HG02623 (cell line): ENCODE measurements at regions not wholly inside any gene's neighbourhood (a gene's known extent, or its start where the extent isn't known, plus 50 kb on each side); places are given as distances from the start of the nearest gene placed in this dataset.
"Not testable (repeated sequence)": the region's sequence is repeated elsewhere in the genome, so short reads cannot be mapped to it uniquely, and the experiment has no call there.

Source experiments
- ATAC-seq: cut with Tn5 transposase; IDR thresholded peaks from one replicate; pipeline ENCODE4 v1.9.1; 2021; ENCODE audit warnings: moderate library complexity; ENCODE audit not compliant: unreplicated experiment

DNA sequence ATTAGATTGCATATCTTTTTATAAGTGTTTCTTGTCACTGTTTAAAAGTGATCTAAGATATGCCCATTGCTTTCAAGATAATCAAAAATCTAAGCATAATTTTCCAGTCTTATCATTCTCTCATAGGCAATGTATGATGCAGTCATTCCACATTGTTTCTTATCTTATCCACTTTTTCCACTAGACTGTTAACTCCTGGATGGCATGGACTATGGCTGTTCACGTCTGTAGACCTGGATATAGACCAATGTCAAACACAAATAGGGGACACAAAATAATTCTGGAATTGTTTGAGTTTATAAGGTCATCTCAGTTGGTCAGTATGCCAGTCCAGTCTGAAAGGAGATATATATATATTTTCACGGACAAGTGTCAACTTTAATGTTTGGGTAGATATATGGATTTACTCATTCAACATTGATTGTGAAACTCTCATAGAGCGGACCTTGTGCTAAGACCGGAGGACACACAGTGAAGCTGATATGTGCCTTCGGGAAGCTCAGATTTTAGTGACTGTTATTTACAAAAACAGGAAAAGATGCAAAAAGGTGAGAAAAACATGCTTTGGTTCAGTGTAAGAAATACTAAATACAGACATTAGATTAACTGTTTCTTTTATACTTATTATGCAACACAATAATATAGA, 689.4 kb upstream of the SLC8A1 start:
- no peak for ATAC-seq

DNA sequence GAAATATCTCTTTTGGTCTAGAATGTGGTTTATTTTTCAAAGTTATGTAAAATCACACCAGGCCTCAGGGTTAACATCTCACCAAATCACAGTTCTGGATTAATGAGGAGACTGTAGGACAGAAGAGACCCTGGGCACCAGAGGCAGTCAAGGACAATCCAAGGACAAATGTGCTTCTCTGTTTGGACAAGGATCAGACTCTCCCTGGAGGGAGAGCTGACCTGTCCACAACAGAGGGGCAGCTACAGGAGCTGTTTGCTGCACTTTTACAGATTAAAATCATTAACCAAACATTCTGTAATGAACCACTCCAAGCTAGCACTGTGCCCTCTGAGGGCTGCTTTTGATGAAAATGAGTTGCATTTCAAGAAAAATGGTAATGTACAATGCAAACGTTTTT, 690.6 kb upstream of the SLC8A1 start:
- ATAC-seq: no peak

DNA sequence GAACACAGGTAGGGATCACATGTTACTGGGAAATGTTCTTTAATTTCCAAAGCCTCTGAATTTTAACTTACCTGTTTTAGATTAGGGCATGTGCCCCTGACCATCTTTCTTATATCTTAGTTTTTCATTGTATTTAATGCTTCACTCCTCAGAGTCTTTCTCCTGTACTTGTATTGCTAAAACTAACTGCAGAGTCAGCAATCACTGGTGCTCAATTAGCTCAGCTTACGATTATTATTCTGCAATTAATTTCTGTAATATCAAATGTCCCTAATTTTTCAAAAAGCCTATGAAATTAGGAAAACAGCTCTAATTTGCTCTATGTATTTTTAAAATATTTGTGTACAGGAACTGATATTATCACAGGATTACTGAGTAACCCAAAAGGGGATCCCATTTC, 693.2 kb upstream of the SLC8A1 start:
- ATAC-seq: no peak

DNA sequence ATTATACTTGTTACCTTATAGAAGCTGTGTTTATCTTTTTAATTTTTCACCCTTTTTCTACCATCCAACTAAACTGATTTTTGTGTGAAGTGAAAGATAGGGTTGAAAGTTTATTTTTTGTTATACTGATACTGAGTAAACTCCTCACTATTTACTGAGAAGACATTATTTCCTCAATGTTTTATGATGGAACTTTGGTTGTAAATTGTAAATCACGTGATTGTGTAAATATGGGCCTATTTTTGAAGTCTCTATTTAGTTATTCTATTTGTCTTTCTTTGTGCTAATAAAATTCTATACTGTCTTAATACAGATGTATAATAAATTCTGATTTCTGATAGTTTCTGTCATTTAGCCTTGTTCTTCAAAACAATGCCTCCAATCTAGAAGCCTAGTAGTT, 697.2 kb upstream of the SLC8A1 start:
- ATAC-seq: no peak

DNA sequence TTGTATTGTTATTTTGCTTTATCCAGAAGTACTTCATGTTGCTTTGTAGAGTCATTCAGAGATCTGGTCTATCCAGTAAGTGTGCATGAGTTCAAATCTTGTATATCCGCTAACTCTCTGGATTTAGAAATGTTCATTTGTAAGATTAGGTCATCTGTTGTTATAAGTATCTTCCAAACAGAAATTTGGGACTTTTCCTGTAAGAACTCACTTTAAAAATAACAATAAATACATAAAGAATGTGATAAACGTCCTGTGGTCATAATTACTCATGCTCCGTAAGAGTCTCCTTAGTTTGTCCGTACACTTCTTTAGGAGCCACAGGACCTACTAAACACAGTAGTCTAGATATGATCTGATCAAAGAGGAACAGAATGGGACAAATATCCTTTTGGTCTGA, 699.9 kb upstream of the SLC8A1 start:
- ATAC-seq: no peak

DNA sequence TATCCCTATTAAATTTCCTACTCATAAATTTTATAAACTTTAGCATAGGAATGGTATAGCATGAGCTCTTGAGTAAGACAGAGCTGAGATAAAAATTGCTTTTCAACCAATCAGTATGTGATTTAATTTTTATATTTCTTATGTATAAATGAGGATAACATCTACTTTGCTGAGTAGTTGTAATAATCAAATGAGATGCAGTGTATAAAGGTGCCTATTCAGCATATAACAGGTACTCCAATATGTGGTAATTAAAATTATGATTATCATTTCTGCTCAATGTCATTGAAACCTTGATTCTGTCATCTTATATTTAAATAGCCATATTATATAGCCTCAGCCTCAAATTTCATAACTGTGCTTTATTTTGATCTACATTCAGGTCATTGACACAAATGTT, 700.4 kb upstream of the SLC8A1 start:
- no peak for ATAC-seq

DNA sequence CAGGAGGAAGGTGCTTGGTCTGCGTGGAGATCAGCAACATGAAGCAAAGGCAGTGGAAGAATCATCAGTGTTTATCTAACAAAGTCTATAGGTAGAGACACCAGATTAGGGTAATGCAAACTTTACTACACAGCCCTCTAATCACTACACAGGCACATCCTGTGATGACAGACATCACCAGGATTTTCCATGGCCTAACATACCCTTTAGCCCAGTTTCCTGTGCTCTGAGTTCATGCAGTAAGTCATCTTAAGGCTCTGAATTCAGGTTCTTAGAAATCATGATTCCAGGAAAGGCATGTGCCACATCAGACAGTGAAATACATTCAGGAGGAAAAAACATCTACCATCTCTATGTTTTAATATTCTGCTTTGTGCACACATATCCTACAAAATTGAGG, 708.5 kb upstream of the SLC8A1 start:
- ATAC-seq: no peak

DNA sequence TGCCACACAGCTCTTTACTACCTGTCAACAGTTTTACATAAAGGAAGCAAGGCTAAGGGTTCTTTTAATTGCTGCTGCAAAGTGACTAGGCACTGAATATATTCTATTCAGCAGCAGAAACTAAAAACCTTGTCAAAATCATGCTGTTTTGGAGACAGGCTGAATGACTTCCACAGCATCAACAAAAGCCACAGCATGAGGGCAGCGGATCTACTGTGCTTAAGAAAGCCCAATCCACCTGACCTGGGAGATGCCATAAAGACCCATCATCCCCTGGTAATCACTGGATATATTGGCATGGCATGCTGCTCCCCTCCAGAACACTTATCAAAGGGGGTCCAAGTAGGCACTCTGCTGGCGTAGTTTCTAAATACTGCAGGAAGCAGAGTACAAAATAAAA, 715.1 kb upstream of the SLC8A1 start:
- ATAC-seq: no peak

DNA sequence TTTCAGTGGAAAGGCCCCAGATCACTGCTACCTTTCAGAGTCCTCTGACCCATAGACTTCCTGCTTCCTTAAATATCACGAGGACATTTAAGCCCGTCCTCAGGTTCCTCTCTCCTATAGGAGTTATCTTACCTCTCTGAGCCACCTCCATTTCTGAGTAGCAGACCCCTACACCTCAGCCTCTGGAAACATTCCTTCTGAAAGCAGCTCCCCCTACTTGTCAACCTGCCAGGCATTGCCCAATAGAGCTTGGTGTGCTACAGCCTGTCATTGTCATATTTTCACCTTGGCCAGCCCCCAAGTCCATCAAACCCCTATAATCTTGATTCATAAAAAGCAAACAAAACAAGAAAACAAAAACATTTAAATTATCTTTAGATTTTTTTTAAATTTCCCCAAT, 717.9 kb upstream of the SLC8A1 start:
- ATAC-seq: no peak

DNA sequence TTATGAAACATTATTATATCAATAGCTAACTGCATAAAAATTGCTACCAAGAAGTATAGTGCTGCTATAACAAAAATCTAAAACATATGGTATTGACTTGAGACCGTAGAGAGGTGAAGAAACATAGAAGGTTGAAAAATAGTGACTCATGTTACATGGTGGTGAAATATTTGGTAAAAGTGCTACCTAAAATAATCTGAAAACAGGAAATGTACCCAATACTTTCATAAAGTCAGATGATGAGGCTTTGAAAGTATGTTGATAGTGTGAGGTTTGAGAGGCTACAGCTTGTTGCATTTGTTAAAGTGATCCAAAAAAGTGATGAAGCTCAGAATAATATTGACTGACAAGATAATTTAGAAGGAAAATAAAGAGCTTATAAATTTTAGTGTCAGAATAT, 718.7 kb upstream of the SLC8A1 start:
- no peak for ATAC-seq

DNA sequence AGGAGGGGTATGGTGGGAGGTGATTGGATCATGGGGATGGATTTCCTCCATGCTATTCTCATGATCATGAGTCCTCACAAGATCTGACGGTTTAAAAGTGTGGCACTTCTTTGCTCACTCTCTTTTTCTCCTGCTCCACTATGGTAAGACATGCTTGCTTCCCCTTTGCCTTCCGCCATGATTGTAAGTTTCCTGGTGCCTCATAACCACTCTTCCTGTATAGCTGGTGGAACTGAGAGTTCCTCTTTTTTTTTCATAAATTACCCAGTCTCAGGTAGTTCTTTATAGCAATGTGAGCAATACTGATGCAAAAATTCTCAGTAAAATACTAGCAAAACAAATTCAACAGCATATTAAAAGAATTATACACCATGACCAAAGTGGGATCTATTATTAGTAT, 728.5 kb upstream of the SLC8A1 start:
- no peak for ATAC-seq

DNA sequence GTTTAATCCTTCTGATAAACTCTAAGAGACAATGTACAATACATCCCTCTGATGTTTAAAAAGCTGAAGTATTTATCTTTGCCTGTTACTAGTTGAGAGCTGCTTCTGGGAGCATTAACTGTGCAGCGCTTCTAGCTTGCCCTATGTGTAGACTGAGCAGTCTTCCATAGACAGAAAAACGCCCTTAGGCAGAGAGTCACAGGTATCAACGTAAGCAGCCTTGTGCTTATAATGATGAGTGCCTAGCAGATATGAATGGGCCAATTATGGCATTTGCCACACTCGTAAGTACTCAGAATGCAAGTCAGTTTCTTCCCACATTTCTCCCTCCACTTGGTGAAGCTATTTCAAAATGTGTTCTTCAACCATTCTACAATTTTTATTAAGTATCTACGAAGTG, 731.1 kb upstream of the SLC8A1 start:
- ATAC-seq: no peak

DNA sequence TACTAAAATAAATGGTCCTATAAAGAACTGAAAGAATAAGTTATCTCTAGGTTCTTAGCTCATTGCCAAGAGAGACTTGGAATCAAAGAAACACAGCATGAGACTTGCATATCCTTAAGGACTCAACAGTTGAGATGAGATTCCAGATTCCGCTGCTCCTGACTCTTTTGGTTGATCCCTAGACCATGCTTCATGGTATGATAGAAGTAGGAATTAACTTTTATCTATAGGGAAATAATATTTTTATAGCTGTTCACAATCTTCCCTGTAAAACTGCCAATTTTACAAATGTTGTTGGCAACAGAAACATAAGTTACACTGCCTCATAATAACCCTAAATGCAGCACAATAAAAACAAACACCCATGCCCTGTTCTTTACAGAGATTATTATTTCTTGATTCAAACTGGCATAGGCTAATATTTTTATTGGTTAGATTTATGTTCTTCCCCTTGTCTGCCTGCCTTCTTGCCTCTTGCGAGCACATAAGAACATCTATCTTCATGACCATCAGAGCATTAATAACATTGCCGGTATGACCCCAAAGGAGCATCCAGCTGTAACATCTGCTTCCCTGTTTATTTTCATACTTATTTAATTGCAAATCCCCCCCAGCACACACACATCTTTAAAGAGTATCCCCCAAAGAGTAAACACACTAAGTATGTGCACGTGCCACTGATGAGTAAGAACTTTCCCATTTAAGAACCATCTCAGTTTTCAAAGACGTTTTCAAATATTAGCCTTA, 735.7 kb upstream of the SLC8A1 start:
- no peak for ATAC-seq

DNA sequence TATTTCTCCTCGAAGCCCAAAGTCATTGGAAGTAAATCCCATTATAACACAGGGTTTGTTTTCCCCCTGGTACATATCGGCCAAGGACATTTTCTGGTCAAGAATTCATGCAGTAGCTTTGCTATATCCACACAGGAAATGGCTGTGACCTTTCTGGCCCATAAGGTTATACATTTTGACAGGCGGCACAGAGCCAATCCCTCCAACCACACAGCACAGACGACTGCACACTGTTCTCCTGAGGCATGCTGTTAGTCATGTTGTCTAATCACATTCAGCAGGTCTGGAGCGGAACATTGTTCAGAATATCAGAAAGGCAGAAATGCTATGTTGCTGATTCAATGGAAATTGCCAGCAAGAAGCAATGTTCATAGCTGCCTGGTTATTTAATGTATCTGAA, 742.3 kb upstream of the SLC8A1 start:
- no peak for ATAC-seq

DNA sequence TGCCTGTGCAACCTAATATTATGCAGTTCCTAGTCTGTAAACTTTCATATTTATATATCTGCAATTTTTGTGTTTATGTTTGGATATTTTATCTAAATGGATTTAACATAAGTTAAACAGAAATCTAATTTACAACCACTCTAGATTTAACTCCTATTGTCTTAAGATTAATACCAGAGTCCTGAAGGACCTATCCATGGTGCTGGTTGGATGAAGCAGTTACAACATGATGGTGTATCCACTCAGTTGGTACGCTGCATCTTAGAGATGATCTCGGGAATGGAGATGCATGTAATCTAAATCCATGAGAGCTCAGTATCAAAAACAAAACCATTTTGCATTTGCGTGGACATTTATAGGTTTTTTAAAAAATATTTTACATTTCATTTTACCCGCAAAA, 745.9 kb upstream of the SLC8A1 start:
- no peak for ATAC-seq

DNA sequence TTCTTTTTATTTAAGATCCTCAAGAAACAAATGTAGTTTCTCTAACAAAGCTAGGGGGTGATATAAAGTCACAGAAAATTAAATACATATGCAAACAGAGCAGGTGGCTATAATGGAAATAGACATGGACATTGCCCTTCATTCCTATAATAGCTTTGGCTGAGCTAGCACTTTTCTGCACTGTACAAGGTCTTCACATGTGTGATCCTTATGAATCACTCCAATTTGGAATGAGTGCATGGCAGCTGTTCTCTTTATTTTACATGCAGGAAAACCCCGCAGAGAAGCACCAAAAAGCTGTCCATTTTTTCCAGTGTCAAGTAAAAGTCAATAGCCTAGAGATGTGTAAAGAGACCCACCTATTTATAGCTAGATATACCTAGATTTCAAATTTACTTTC, 747.4 kb upstream of the SLC8A1 start:
- no peak for ATAC-seq

DNA sequence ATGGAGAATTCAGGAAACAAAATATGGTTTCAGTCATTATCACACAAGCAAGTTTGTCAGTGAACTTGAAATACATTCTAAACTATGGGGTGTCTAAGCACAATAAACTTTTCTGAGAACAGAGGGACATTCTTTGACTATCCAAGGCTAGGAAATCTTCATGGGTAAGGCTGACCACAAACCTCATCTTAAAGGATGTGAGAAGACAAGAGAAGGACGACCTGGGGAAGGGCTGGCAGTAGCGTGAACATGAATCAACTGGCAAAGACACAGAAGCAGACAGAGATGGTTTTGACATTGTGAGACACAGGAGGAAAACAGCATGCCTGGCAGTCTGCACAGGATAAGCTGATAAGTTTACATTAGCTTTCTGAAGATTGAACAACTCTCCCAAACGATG, 752.4 kb upstream of the SLC8A1 start:
- no peak for ATAC-seq

DNA sequence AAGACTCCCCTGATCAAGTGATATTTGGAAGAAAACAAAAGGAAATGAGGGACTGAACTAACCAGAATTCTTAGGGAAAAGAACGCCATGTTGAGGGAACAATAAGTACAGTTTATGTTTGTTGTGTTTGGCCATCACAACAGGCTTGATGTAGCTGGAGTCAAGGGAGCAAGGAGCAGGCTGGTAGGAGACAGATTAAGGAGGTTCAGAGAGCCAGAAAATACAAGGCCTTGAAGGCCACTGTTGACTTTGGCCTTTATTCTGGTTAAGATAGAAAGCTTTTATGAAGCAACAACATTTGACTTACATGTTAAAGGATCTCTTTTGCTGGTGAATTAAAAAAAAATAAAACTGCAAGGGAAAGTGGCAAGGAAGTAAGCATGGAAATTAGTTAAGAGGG, 754.1 kb upstream of the SLC8A1 start:
- ATAC-seq: no peak

DNA sequence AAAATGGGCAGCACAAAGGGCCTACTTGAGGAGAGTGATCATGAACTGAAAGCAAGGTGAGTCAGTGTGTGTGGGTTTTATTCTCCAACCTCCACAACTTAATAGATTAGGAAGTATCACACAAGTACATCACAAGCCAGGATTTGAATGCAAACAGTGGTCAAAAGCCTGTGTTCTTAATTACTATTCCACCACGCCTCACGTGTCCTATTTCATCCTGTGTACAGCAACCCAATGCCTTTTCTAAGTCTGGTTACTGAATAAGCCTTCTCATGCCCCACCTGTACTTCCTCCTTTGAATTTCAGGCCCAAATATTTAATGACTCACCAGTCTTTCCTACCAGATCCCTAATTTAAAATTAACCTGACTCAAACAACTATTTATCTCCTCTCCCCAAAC, 755.7 kb upstream of the SLC8A1 start:
- ATAC-seq: no peak

DNA sequence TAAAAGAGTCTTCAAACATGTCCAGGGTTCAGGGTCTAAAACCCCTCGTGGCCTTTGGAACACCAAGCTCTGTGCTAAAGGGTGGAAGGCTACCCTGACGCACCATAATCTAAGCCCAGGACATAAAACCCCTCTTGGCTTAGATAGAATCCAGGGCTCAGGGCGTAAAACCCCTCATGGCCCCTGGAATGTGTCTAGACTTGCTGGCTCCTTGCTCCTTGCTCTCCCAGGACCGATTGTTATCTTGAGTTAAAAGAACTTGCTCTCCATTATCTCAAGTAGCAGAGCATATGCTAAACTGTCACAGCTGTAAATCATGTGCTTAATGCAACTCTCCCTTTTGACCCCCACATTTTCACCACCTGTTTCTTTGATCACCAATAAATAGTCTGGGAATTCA, 758.1 kb upstream of the SLC8A1 start:
- ATAC-seq: not testable (repeated sequence)

DNA sequence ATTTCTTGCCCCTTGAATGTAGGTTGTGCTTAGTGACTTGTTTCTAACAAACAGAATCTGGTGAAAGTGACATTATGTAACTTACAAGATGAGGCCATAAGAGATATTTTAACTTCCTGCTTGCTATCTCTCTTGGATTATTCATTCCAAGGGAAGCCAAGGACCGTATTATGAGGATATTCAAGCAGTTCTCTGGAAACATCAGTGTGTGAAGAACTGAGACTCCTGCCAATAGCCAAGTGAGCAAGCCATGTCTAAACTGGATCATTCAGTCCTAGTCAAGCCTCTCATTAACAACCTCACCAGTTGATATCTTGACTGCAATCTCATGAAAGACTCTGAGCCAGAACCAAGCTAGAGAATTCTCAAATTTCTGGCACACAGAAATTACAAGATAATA, 765.1 kb upstream of the SLC8A1 start:
- no peak for ATAC-seq

DNA sequence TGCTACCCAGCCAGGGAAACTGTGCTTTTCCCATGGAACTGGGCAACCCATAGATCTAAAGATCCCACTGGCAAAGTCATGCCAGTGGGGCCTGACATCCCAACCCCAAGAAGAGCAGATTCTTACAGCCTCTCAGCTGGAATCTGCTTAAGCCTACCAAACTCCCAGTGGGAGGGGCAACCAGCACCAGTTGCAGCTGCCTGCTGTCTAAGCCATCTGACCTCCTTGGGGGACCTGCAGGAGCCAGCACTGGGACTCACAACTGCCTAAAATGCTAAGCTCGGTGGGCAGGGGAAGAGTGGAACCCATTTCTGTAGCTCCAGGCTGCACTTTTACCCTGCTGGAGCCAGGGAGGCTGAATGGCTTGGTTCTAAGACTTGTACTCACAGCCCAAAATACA, 770.7 kb upstream of the SLC8A1 start:
- ATAC-seq: no peak

DNA sequence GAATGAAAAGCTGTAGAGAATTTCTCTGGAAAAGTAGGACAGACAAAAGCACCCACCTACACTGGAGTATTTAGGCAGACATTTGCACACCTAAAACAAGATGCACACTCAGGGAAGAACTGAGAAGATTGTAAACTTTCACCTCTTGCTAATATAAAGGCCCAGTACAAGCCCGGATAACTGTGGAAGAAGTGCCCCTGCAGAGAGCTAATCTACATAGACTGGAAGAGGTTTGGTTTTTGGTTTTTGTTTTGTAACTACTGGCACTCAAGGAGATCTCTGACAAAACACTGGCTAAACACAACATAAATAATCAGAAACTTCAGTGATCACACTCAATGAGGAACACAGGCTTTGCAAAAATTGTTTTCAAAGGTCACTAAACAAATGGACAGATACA, 782.2 kb upstream of the SLC8A1 start:
- ATAC-seq: no peak
